Neural cell (in vitro differentiated cells): ENCODE measurements at regions not wholly inside any gene's neighbourhood (a gene's known extent, or its start where the extent isn't known, plus 50 kb on each side); places are given as distances from the start of the nearest gene placed in this dataset.

ENCODE experiments used
- EP300 ChIP-seq: fragments of 450-650 bp; conservative IDR thresholded peaks from 2 replicates; pipeline ENCODE4 v1.6.1; 2014; ENCODE audit warnings: antibody characterized with exemption, mild to moderate bottlenecking, moderate library complexity; ENCODE audit not compliant: poor library complexity, severe bottlenecking
- TF ChIP-seq, protein P1 (sequence below): fragments of 450-650 bp; IDR thresholded peaks from 2 replicates; pipeline ENCODE4 v1.5.1; 2014; ENCODE audit warnings: antibody characterized with exemption, mild to moderate bottlenecking, moderate library complexity; ENCODE audit not compliant: poor library complexity, severe bottlenecking
- TF ChIP-seq, protein P2 (sequence below): IDR thresholded peaks from 2 replicates; pipeline ENCODE4 v1.6.1; 2012; ENCODE audit warnings: borderline replicate concordance

DNA sequence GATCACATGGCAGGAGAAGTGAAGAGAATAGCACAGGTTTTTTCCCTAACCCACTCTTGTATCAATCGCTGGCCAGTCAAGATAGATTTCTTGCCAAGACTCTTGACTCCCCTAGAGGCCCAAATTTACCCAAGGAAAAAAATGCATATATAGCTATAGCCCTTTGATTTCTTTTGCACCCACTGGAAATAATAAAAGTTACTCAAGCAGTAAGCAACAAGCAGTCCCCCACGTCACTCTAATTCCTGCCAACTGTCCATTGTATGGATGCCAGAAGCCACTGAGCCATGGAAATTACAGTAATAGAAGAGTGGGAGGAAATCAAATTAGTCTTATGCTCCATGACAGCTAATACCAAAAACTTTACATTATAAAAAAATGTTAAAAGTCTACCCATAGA is 125.3 kb upstream of the SLC39A10 start:
- TF ChIP-seq, protein P1, sequence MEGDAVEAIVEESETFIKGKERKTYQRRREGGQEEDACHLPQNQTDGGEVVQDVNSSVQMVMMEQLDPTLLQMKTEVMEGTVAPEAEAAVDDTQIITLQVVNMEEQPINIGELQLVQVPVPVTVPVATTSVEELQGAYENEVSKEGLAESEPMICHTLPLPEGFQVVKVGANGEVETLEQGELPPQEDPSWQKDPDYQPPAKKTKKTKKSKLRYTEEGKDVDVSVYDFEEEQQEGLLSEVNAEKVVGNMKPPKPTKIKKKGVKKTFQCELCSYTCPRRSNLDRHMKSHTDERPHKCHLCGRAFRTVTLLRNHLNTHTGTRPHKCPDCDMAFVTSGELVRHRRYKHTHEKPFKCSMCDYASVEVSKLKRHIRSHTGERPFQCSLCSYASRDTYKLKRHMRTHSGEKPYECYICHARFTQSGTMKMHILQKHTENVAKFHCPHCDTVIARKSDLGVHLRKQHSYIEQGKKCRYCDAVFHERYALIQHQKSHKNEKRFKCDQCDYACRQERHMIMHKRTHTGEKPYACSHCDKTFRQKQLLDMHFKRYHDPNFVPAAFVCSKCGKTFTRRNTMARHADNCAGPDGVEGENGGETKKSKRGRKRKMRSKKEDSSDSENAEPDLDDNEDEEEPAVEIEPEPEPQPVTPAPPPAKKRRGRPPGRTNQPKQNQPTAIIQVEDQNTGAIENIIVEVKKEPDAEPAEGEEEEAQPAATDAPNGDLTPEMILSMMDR: no peak
- no peak for TF ChIP-seq EP300
- TF ChIP-seq, protein P2, sequence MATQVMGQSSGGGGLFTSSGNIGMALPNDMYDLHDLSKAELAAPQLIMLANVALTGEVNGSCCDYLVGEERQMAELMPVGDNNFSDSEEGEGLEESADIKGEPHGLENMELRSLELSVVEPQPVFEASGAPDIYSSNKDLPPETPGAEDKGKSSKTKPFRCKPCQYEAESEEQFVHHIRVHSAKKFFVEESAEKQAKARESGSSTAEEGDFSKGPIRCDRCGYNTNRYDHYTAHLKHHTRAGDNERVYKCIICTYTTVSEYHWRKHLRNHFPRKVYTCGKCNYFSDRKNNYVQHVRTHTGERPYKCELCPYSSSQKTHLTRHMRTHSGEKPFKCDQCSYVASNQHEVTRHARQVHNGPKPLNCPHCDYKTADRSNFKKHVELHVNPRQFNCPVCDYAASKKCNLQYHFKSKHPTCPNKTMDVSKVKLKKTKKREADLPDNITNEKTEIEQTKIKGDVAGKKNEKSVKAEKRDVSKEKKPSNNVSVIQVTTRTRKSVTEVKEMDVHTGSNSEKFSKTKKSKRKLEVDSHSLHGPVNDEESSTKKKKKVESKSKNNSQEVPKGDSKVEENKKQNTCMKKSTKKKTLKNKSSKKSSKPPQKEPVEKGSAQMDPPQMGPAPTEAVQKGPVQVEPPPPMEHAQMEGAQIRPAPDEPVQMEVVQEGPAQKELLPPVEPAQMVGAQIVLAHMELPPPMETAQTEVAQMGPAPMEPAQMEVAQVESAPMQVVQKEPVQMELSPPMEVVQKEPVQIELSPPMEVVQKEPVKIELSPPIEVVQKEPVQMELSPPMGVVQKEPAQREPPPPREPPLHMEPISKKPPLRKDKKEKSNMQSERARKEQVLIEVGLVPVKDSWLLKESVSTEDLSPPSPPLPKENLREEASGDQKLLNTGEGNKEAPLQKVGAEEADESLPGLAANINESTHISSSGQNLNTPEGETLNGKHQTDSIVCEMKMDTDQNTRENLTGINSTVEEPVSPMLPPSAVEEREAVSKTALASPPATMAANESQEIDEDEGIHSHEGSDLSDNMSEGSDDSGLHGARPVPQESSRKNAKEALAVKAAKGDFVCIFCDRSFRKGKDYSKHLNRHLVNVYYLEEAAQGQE: no peak
